DND-41 (cell line): ENCODE measurements at regions not wholly inside any gene's neighbourhood (a gene's known extent, or its start where the extent isn't known, plus 50 kb on each side); places are given as distances from the start of the nearest gene placed in this dataset.

Experiments
- ATAC-seq: fragments of 200-7000 bp; cut with Tn5 transposase; 3 replicates; pipeline ENCODE4 v1.9.1; 2021; ENCODE audit warnings: low read depth; ENCODE audit not compliant: insufficient read depth
- DNase-seq: peaks from one replicate; pipeline ENCODE4 v3.0.0-alpha.2; 2020
- H2AFZ ChIP-seq: 2 replicates; pipeline ENCODE4 v1.6.0; 2012; ENCODE audit warnings: low read depth, low read length
- H3K27ac ChIP-seq: 2 replicates; pipeline ENCODE4 v1.5.1; 2012; ENCODE audit warnings: low read length, inconsistent platforms
- H3K27me3 ChIP-seq: fragments of 200-600 bp; sonication (generic); 2 replicates; pipeline ENCODE4 v1.6.0; 2012; ENCODE audit warnings: low read length, mild to moderate bottlenecking, inconsistent platforms; ENCODE audit not compliant: insufficient read depth, poor library complexity
- H3K36me3 ChIP-seq: 2 replicates; pipeline ENCODE4 v1.5.1; 2012; ENCODE audit warnings: low read length, inconsistent platforms; ENCODE audit not compliant: insufficient read depth
- H3K4me1 ChIP-seq: 2 replicates; pipeline ENCODE4 v1.5.1; 2012; ENCODE audit warnings: mild to moderate bottlenecking, low read length; ENCODE audit not compliant: insufficient read depth
- H3K4me2 ChIP-seq: 2 replicates; pipeline ENCODE4 v1.6.0; 2012; ENCODE audit warnings: mild to moderate bottlenecking, moderate library complexity, low read length, inconsistent platforms; ENCODE audit not compliant: insufficient read depth
- H3K4me3 ChIP-seq, 2 experiments: fragments of 200-600 bp in 1 of 2; shearing (Covaris generic) in 1 of 2; 2 replicates each; pipeline ENCODE4 v1.5.1; 2012 to 2016; ENCODE audit warnings: inconsistent platforms in 2 of 2, low read length in 2 of 2, mild to moderate bottlenecking in 2 of 2, low read depth in 1 of 2, moderate library complexity in 1 of 2
- H3K79me2 ChIP-seq: 2 replicates; pipeline ENCODE4 v1.6.0; 2012; ENCODE audit warnings: low read length, inconsistent platforms; ENCODE audit not compliant: insufficient read depth
- H3K9ac ChIP-seq: 2 replicates; pipeline ENCODE4 v1.6.0; 2012; ENCODE audit warnings: low read depth, mild to moderate bottlenecking, inconsistent platforms, low read length, moderate library complexity
- H3K9me3 ChIP-seq: 2 replicates; pipeline ENCODE4 v1.5.1; 2012; ENCODE audit warnings: low read length, moderate library complexity, mild to moderate bottlenecking, inconsistent platforms; ENCODE audit not compliant: insufficient read depth, severe bottlenecking
- H4K20me1 ChIP-seq: 2 replicates; pipeline ENCODE4 v1.6.0; 2012; ENCODE audit warnings: low read length; ENCODE audit not compliant: insufficient read depth
- CTCF ChIP-seq: IDR thresholded peaks from 2 replicates; pipeline ENCODE4 v1.5.1; 2012; ENCODE audit warnings: borderline replicate concordance, low read length, moderate library complexity, mild to moderate bottlenecking; ENCODE audit not compliant: poor library complexity, severe bottlenecking; ENCODE audit errors: extremely low read depth
- EZH2 ChIP-seq: IDR thresholded peaks from 3 replicates; pipeline ENCODE4 v1.6.1; 2012; ENCODE audit warnings: borderline replicate concordance, low read depth, mild to moderate bottlenecking, moderate library complexity, low read length, inconsistent platforms; ENCODE audit not compliant: severe bottlenecking

DNA sequence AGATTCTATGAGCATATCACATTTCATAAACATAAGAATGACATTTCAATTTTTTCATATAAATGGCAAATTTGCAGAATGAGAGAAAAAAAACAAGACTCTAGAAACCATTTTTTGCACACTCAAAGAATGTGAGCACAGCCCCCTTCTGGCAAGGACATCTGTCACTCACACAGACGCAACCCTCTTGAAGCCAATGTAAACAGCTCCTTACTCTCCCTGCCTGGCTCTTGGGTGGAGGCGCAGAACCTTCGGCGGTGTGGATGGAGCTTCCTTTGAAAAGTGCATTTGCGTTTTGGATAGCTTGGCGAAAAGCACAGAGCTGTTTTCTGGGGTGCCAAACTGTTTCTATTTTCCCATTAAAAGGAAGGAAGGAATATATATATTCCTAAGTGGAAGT is 367.6 kb upstream of the TSHZ3 start:
- no peak overlapping the region for H3K4me2 ChIP-seq
- TF ChIP-seq CTCF (no peak), EZH2 (no peak)
- H3K4me3 ChIP-seq, result no peak overlapping the region
- no peaks in the 10 kb centered on the region for H3K9me3 ChIP-seq
- no peaks in the 10 kb centered on the region for H3K27me3 ChIP-seq
- no peak overlapping the region for H3K9ac ChIP-seq
- no peak for DNase-seq
- ATAC-seq, result no peak
- no peaks in the 10 kb centered on the region for H3K36me3 ChIP-seq
- H4K20me1 ChIP-seq, result no peaks in the 10 kb centered on the region
- H2AFZ ChIP-seq, result no peak overlapping the region
- no peak overlapping the region for H3K27ac ChIP-seq
- H3K4me1 ChIP-seq, result no peaks in the 10 kb centered on the region
- H3K79me2 ChIP-seq, result no peaks in the 10 kb centered on the region

DNA sequence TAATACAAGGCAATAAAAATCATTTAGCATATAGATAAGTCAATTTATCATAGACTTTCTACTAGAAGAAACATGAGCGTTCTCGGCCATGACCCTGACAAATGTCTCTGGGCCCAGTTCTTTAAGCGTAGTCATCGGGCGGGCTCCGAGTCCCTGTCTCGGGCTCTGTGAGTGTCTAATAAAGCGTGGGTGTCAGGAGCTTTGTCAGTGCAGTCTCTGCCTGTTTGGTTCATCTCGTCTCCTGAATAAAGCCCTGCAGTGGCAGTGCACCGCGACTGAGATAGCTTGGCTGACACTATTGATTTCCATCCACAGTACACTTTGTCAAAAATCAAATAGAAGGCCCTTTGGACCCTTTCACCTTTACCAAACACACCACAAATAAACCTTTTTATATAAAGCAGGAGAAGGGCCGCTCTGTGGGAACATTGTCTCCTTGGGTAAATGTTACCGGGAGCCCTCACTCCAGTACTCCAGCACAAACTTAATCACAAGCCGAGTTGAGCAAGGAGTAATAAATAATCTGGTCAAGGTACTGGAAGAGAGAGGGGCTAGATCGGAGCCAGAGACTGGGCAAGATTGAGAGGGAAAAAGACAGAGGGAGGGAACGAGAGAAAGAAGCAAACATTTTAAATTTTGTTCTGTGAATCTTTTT is 368.2 kb upstream of the TSHZ3 start:
- Histone ChIP-seq H3K79me2 (no peaks in the 10 kb centered on the region), H3K9me3 (no peaks in the 10 kb centered on the region), H3K27ac (no peak overlapping the region), H3K4me1 (no peaks in the 10 kb centered on the region), H3K36me3 (no peaks in the 10 kb centered on the region), H3K4me3 (no peak overlapping the region), H4K20me1 (no peaks in the 10 kb centered on the region), H3K4me2 (no peak overlapping the region), H3K27me3 (no peaks in the 10 kb centered on the region), H3K9ac (no peak overlapping the region), H2AFZ (no peak overlapping the region)
- DNase-seq (no peak), ATAC-seq (no peak)
- TF ChIP-seq CTCF (no peak), EZH2 (no peak)

- DNase-seq (no peak), ATAC-seq (no peak)
- Histone ChIP-seq H2AFZ (no peak overlapping the region), H3K9me3 (no peaks in the 10 kb centered on the region), H4K20me1 (no peaks in the 10 kb centered on the region), H3K36me3 (no peaks in the 10 kb centered on the region), H3K4me3 (no peak overlapping the region), H3K27ac (no peak overlapping the region), H3K79me2 (no peaks in the 10 kb centered on the region), H3K4me1 (no peaks in the 10 kb centered on the region), H3K4me2 (no peak overlapping the region), H3K9ac (no peak overlapping the region), H3K27me3 (no peaks in the 10 kb centered on the region)
- TF ChIP-seq CTCF, result no peak
- TF ChIP-seq EZH2, result no peak
Measured at GRCh38 chr19:31718032-31718431, 368.8 kb upstream of the TSHZ3 start.

GRCh38 chr19:31718898-31719297 is 369.7 kb upstream of the TSHZ3 start:
- no peak overlapping the region for H3K9ac ChIP-seq
- H2AFZ ChIP-seq, result no peak overlapping the region
- no peaks in the 10 kb centered on the region for H3K36me3 ChIP-seq
- no peaks in the 10 kb centered on the region for H3K27me3 ChIP-seq
- ATAC-seq (no peak), DNase-seq (no peak)
- TF ChIP-seq CTCF (no peak), EZH2 (no peak)
- H3K9me3 ChIP-seq, result no peaks in the 10 kb centered on the region
- H3K4me1 ChIP-seq, result no peaks in the 10 kb centered on the region
- no peak overlapping the region for H3K4me3 ChIP-seq
- H3K4me2 ChIP-seq, result no peak overlapping the region
- no peak overlapping the region for H3K27ac ChIP-seq
- no peaks in the 10 kb centered on the region for H3K79me2 ChIP-seq
- H4K20me1 ChIP-seq, result no peaks in the 10 kb centered on the region
